HG03159 (cell line): ENCODE measurements at regions not wholly inside any gene's neighbourhood (a gene's known extent, or its start where the extent isn't known, plus 50 kb on each side); places are given as distances from the start of the nearest gene placed in this dataset.

Experiments
- ATAC-seq: cut with Tn5 transposase; IDR thresholded peaks from one replicate; pipeline ENCODE4 v1.9.1; 2021; ENCODE audit warnings: mild to moderate bottlenecking, moderate library complexity; ENCODE audit not compliant: unreplicated experiment

GRCh38 chr12:92034858-92035401, 110.7 kb downstream of the BTG1 start:
- ATAC-seq, result peak; percentile 68

DNA sequence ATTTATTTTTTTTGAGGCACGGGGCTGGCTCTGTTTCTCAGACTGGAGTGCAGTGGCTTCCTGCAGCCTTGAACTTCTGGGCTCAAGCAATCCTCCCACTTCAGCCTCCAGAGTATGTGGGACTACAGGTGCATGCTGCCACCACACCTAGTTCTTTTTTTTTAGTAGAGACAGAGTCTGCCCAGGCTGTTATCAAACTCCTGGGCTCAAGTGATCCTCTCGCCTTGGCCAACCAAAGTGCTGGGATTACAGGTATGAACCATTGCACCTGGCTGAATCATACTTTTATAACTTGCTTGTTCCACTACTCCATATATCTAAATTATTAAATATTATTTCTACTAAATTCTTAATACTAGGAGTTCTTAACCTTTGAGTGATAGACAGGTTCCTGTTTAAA, 111.6 kb downstream of the BTG1 start:
- no peak for ATAC-seq

DNA sequence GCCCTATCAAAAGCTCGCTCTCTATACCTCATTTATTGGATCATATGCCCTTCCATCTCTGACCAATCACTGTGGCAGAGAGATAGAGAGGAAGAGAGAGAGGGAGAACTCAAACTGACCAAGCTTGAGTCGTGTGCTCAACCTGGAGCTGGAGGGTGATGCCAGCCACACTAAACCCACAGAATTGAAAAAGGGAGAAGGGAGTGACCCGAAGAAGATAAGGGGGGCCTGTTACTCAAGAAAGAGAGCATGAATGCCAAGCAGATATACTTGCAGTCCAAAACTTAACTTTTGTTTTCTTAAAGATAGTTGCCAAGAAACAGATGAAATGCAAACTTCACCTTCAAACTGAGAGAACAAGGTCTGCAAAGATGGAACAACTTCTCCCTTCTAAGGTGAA, 112.7 kb downstream of the BTG1 start:
- ATAC-seq, result no peak

DNA sequence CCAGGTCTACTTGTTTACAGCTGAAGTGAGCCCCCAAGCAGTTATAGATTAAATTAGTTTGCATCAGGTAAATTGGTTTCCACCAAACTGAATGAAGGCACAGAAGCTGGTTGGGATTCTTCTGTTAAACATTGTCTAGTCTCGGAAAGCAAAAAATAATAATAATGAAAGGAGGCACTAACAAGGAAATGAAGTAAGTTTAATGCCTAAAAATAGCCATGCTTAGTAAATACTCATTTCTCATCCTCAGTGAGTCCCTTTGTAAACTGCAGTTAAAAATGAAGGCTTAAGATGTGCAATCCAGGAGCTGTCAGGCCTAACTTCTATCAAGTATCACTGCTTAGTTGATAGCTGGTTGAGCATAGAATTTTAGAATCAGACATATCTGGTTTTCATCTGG, 113.5 kb downstream of the BTG1 start:
- ATAC-seq, result no peak

GRCh38 chr12:92030618-92031017, 115.0 kb downstream of the BTG1 start:
- ATAC-seq, result peak; percentile 71

DNA sequence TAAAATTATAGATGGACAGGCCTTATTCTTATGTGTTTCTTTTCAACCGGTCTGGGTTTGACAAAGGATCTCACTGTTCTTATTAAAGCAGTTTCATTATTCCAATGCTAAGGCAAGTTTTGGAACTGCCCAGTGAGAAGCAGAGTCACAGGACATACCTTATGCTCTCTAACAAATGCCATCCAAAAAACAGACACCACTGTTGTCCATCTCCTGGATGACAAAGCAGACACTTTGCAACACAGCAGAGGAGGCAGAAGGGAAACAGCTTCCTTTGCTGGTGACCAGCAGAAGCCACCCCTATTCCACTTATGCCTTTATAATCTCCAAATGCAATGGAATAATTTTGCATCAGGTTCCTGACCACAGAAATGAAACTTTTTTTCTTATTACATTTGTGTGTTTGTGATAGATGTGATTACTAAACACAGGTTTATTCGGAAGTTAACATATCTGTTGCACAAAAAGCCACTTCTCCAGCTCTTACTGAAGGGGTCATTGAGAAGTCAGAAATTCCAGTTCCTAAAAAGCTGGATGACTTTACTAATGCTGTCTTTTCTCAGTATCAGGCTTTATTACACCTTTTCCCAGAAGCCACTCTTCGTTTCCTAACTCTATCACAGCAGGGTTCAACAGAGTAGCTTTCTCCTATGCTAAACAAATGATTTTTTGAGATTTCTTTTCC, 115.6 kb downstream of the BTG1 start:
- no peak for ATAC-seq

- no peak for ATAC-seq
Observed at GRCh38 chr12:92029136-92029535, 116.5 kb downstream of the BTG1 start.

- ATAC-seq, result no peak
Observed at GRCh38 chr12:92028441-92028709, 117.3 kb downstream of the BTG1 start.

- no peak for ATAC-seq
Observed at GRCh38 chr12:92027701-92028440, 117.8 kb downstream of the BTG1 start.

GRCh38 chr12:92027243-92027642, 118.4 kb downstream of the BTG1 start:
- ATAC-seq, result no peak

DNA sequence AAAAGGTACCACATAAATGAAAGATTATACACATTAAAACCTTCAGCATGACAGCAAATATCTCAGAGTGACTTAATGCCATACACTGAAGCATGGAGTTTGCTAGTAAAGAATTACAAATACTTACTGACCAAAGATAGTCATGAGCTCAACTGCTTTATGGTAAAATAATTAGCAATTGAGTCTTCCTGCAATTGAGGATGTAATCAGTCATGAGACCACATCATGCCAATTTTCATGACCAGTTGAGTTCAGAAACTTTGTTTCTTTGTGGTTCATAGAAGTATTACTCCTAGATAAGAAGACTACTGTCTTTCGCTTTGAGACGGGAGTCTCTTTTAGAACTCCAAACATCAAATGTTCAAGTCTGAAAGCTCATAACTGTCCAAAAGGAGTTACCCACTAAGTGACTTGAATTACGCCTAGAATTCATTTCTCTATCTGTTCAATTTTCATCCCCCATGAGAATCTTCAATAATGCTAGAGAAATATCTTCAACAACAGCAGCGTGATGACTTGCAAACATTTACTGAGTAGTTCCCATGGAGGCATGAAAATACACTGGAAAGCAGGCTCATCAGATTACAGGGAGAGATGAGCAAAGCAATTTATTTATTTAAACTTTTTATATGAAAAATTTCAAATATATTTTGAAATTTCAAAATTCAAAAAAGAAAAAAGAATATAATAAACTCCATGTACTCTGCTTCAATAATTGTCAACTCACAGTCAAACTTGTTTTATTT, 120.0 kb downstream of the BTG1 start:
- ATAC-seq, result no peak

DNA sequence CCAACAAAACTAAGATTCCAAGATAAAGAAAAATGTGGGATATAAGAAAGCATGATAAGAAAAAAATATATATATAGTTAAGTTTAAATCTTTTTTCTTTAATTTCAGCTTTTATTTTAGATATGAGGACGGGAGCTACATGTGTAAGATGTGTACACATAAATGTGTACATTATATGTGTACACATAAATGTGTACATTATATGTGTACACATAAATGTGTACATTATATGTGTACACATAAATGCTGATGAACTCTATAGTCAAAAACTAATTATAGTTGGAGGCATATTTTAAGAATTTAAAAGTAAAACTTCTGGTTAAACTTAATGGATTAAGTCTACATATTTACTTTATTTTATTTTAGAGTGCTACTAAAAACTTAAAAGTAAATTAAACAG, 123.6 kb downstream of the BTG1 start:
- ATAC-seq, result no peak

DNA sequence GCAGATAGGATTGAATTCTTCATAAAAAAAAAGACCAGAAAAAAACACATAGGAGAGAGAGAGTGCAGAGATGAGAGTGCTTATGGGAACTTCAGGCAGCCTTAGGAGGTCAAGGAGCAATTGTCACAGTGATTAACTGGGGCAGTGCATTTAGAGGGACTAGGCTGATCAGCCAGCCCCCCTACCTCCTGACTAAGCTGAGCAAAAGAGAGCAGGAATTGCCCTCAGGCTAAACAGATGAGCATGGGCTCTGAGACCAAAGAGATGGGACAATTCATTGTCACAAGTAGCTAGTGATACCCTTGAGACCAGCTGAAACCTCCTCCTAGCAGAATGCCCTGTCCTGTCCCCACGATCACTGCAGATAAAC, 124.0 kb downstream of the BTG1 start:
- ATAC-seq, result no peak

- ATAC-seq, result no peak
Observed at GRCh38 chr12:92020983-92021665, 124.5 kb downstream of the BTG1 start.

DNA sequence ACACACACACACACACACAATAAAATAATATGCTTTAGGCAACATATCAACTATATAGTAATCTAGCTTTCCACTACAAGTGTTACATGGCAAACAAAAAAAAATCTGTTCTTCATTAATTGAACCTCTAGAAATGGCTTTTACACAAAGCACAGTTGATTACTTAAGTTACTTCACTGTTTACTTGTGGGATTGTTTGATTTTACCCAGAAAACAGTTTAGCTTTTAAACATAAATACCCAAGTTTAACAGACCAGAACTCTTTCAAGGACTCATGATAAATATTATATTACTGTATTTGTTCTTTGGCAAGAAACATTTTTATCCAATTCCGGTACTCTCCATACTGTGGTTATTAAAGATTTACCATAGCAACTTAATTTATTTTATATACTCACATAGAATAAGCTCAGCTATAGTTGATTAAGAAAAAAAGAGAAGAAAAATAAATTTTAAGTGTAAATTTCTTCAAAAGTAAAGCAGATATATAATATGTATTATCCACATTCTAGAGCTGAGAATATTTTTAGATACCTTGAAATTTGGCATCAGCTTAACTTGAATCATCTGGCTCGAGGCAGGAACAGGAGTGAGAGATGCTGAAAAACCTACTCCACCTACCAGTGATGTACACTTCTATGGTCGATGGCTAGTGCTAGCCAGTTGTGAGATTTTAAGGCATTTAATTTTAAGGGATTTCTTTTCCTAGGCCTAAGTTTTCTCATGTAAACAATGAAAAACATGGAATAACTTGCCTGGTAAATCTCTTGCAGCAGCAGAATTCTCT, 126.0 kb downstream of the BTG1 start:
- ATAC-seq, result no peak

DNA sequence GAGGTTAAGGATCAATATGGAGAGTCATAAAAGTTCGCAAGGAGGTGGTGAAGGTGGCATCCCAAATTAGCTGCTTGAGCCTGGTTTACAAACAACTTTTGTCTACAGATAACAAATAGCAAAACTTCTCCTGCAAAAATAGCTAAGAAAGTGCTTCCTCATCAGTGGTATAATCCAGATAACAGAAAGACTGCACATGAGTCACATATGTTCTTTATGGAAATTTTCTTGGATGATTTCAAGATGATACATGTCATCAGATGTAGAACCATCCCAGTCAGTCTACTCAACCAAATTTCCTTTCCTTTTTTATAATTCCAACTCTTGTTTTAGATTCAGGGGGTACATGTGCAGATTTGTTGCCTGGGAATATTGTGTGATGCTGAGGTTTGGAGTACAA, 133.0 kb downstream of the BTG1 start:
- no peak for ATAC-seq

GRCh38 chr12:92010853-92011701, 134.6 kb downstream of the BTG1 start:
- no peak for ATAC-seq

DNA sequence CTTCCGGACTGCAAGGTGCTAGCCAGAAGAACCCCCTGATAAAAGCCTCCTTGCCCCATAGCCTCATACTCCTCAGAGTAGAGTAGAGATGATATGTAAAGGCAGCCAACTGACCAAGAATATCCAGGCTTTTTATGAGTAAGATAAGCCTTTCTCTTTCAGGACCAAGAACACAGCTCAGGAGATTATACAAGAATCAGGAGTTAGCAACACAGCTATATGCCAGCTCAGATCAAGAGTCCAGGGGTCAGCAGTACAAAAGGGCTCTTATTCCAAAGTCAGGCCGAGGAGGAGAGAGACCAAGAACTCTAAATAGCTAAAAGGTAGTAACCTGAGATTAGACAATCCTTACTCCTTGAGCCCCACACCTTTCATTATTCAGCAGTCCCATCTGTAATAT, 135.3 kb downstream of the BTG1 start:
- ATAC-seq, result no peak

- ATAC-seq, result no peak
Observed at GRCh38 chr12:92008345-92008744, 137.3 kb downstream of the BTG1 start.

DNA sequence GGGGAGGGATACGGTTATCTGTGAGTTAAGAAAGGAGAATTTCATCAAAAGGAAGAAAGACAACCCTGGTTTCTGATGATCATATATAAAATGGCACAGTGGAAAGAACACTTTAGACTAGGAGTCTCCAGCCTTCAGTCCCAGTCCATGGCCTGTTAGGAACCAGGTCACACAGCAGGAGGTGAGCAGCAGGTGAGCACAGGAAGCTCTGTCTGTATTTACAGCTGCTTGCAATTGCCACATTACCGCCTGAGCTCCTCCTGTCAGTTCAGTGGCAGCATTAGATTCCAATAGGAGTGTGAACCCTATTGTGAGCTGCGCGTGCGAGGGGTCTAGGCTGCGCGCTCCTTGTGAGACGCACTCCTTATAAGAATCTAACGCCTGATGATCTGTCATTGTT, 137.9 kb downstream of the BTG1 start:
- no peak for ATAC-seq
